Rectal smooth muscle tissue (tissue), 1 donor: ENCODE measurements at regions not wholly inside any gene's neighbourhood (a gene's known extent, or its start where the extent isn't known, plus 50 kb on each side); places are given as distances from the start of the nearest gene placed in this dataset.
"Not testable (repeated sequence)": the region's sequence is repeated elsewhere in the genome, so short reads cannot be mapped to it uniquely, and the experiment has no call there.

Experiments used
- H3K27ac ChIP-seq: one replicate; pipeline ENCODE4 v1.7.0; 2013; ENCODE audit warnings: low read depth, low read length, inconsistent platforms
- H3K27me3 ChIP-seq: one replicate; pipeline ENCODE4 v1.7.0; 2013; ENCODE audit warnings: low read length; ENCODE audit not compliant: control insufficient read depth, insufficient read depth
- H3K36me3 ChIP-seq: one replicate; pipeline ENCODE4 v1.7.0; 2013; ENCODE audit warnings: low read length; ENCODE audit not compliant: control insufficient read depth, insufficient read depth
- H3K4me1 ChIP-seq: one replicate; pipeline ENCODE4 v1.7.0; 2013; ENCODE audit warnings: low read length; ENCODE audit not compliant: control insufficient read depth, insufficient read depth
- H3K4me3 ChIP-seq: one replicate; pipeline ENCODE4 v1.7.0; 2013; ENCODE audit warnings: low read length
- H3K9ac ChIP-seq: one replicate; pipeline ENCODE4 v1.7.0; 2013; ENCODE audit warnings: low read length

DNA sequence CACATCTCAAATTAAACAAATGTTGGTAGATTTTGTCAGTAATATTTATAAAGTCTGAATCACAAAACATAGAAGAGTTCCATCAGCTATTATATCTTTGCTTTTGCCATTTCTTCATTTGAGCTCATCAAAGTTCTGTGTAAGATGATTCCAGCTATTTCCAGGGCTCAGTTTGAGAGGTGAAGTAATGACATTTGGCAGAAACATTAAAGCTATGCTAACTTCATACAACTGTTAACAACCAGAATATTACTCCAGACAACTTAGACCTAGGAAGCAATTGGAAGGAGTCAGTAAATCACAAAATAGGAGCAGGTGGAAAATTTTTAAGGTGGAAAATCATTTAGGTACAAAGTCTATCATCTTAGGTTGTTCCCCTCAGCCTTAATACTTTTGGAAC is 76.2 kb upstream of the CSNK1A1L start:
- H3K36me3 ChIP-seq = no peaks in the 10 kb centered on the region
- H3K4me1 ChIP-seq = peaks cover 2% of the 10 kb centered on the region
- H3K27ac ChIP-seq = no peak overlapping the region
- H3K27me3 ChIP-seq = no peaks in the 10 kb centered on the region
- no peak overlapping the region for H3K9ac ChIP-seq
- H3K4me3 ChIP-seq = no peak overlapping the region

DNA sequence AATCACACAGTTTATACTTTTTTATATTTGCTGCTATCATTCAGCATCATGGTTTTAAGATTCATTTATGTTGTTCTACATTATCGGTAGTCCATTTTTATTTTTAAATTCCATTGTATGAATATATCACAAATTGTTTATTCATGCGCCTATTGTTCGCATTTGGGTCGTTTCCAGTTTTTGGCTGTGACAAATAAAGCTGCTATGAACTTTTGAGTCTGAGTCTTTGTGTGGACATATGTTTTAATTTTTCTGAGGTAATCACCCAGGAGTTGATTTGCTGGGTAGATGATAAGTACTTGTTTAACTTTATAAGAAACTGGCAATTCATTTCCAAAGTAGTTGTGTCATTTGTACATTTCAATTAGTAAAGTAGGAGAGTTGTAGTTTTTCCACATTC is 74.2 kb upstream of the CSNK1A1L start:
- H3K27ac ChIP-seq = no peak overlapping the region
- H3K9ac ChIP-seq = no peak overlapping the region
- H3K4me3 ChIP-seq = no peak overlapping the region
- peaks cover 7% of the 10 kb centered on the region for H3K4me1 ChIP-seq
- no peaks in the 10 kb centered on the region for H3K27me3 ChIP-seq
- H3K36me3 ChIP-seq = no peaks in the 10 kb centered on the region

DNA sequence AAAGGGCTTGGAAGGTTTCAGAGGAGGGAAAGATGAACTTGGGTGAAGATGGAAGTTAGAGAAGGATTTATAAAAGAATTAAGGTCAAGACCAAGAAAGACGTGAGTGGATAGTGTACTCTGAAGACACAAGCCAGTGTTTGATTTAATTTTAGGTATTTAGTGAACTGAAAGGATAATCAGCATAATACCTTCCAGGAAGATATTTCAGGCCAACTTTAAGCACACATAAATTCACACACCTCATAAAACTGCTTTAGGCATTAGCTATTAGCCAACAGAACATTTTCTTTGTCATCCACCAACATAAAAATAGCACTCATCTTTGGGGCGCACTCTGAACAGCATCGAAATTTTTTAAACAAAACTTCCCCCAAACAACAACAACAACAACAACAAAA is 71.7 kb upstream of the CSNK1A1L start:
- Histone ChIP-seq H3K4me3 (no peak overlapping the region), H3K9ac (no peak overlapping the region), H3K27me3 (no peaks in the 10 kb centered on the region), H3K36me3 (no peaks in the 10 kb centered on the region), H3K27ac (no peak overlapping the region), H3K4me1 (peaks cover 7% of the 10 kb centered on the region)

DNA sequence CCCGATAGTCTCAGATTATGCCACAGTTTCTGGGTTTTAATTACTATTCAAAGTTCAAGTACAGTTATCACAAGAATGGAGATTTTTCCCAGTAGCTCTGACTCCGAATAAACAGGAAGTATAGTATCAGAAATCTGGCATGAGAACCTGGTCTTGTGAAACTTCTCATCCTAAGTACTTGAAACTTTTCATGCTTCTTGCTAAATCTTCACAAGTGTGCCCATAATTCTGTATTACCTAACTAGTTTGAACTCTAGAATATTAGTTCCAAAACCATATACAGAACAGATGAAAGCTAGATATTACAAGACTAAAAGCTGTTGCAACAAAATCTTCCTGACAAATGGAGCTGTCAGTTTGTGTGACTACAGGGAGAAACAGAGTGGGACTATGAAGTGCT is 70.5 kb upstream of the CSNK1A1L start:
- no peak overlapping the region for H3K27ac ChIP-seq
- H3K9ac ChIP-seq = no peak overlapping the region
- no peaks in the 10 kb centered on the region for H3K36me3 ChIP-seq
- no peak overlapping the region for H3K4me3 ChIP-seq
- peaks cover 7% of the 10 kb centered on the region for H3K4me1 ChIP-seq
- no peaks in the 10 kb centered on the region for H3K27me3 ChIP-seq

DNA sequence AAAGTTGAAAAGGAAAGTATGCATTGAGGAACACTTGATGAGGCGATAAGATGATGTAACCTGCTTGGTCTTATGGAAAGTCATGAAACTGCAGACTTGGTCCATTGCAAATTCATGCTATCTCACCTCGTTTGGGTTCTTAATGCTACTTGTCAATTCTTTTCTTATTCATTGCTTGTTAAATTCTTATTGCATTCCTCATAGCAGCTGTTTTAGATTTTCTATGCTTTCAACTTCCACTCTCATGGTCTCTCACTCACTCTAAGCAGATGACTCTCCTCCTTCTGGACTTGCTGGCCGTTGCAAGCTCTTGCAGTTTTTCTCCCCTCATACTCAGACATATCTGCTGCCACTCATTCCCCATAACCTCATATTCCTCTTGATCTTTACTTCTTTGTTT is 67.8 kb upstream of the CSNK1A1L start:
- H3K27me3 ChIP-seq = no peaks in the 10 kb centered on the region
- no peak overlapping the region for H3K9ac ChIP-seq
- no peak overlapping the region for H3K4me3 ChIP-seq
- H3K4me1 ChIP-seq = peaks cover 7% of the 10 kb centered on the region
- no peaks in the 10 kb centered on the region for H3K36me3 ChIP-seq
- H3K27ac ChIP-seq = no peak overlapping the region

DNA sequence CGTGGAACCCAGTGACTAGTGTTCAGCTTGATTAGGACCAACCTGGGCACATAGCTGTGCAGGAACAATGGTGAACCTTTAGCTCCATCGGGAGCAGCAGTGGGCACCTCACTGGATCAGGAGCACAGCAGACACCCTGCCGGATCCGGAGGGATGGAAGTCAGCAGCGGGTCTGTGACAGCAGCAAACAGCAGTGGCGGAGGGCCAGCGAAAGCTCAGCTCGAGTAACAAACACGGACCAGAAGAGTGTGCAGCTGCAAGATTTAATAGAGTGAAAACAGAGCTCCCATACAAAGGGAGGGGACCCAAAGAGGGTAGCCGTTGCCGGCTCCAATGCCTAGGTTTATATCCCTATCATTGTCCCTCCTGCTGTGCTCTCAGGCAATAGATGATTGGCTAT is 66.8 kb upstream of the CSNK1A1L start:
- H3K4me1 ChIP-seq, H3K4me3 ChIP-seq, H3K27me3 ChIP-seq, H3K9ac ChIP-seq, H3K36me3 ChIP-seq, H3K27ac ChIP-seq: not testable (repeated sequence)

DNA sequence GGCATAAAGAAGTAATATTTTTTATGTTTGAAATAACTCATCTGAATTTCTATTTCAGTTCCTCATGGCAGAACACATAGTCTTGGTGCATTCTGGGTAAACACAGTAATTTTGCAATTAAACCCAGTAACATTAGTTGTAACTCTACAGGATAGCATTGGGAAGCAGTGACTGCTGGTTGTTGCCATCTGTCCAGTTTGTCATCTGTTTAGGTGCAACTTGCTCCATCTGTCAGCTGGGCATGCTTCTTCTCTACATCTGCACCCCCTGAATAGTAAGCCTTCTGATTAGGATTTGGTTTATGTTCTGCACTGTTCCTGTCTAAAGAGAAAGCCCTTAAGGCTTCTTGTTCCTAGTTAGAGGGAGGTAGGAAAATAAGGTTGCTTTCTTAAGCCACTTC is 63.5 kb upstream of the CSNK1A1L start:
- no peak overlapping the region for H3K9ac ChIP-seq
- no peaks in the 10 kb centered on the region for H3K36me3 ChIP-seq
- no peak overlapping the region for H3K27ac ChIP-seq
- no peaks in the 10 kb centered on the region for H3K4me1 ChIP-seq
- no peaks in the 10 kb centered on the region for H3K27me3 ChIP-seq
- H3K4me3 ChIP-seq = no peak overlapping the region

DNA sequence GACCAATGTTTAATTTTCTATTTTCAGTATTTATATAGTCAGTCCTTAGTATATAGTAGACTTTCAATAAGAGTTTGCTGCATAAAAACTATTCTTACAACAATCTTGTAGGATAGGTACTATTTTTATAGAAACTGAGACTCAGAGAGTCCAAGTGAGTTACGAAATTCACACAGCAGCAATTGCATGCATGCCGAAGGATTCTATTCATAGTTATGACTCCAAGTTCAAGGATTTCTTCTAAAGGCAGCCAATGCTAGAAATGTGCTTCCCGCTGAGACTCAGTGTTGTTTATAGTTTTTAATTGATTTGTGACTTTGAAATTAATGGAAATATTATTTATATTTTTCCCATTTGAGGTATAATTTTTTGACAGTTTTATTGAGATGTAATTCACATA is 62.7 kb upstream of the CSNK1A1L start:
- Histone ChIP-seq H3K4me3 (no peak overlapping the region), H3K27me3 (no peaks in the 10 kb centered on the region), H3K4me1 (no peaks in the 10 kb centered on the region), H3K9ac (no peak overlapping the region), H3K27ac (no peak overlapping the region), H3K36me3 (no peaks in the 10 kb centered on the region)

DNA sequence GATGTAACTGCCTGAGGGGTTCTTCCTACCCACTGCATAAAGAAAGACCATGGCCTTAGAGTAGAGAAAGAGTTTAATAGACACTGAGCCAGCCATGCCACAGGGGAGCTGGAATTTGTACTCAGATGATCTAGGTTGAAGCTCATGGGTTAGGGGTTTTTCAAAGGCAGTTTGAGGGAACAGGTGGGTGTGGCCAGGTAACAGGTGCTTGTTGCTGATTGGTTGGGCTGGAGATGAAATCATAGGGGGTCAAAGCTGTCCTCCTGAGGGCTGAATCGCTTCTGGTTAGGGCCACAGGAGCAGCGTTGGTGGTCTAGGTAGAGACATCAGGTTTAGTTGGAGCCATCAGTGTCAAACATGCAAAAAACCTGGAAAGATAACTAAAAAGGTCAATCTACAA is 59.2 kb upstream of the CSNK1A1L start:
- Histone ChIP-seq H3K27me3 (no peaks in the 10 kb centered on the region), H3K36me3 (no peaks in the 10 kb centered on the region), H3K27ac (no peak overlapping the region), H3K4me1 (no peaks in the 10 kb centered on the region), H3K4me3 (no peak overlapping the region), H3K9ac (no peak overlapping the region)

DNA sequence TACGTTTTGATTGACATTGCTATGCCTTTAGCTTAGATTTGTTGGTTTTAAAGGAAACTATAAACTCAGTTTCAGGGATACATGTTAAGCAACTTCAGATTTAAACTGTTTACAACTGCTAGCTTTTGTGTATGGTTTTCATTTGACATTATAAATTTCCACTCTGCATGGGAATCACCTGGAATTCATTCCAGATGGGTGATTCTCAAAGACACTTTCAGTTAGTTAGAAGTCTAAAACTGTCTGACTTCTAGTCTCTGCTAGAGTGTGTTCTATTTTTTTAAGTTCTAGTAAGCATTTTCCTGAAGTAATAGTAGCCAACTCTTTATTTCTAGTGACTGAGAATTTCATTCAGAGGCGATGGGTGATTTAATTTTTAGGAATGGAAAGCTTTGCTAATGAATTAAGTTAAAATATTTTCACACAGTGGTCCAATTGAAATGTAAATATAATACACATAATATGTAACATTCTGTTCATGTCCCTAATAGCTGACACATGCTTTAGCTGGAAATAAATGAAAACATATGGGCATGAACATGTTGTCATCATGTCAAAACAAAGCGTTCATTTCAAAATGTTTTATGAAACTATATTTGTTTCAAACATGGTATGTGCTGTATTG is 58.3 kb upstream of the CSNK1A1L start:
- no peak overlapping the region for H3K9ac ChIP-seq
- no peak overlapping the region for H3K4me3 ChIP-seq
- H3K4me1 ChIP-seq = no peaks in the 10 kb centered on the region
- no peaks in the 10 kb centered on the region for H3K36me3 ChIP-seq
- no peak overlapping the region for H3K27ac ChIP-seq
- H3K27me3 ChIP-seq = no peaks in the 10 kb centered on the region

DNA sequence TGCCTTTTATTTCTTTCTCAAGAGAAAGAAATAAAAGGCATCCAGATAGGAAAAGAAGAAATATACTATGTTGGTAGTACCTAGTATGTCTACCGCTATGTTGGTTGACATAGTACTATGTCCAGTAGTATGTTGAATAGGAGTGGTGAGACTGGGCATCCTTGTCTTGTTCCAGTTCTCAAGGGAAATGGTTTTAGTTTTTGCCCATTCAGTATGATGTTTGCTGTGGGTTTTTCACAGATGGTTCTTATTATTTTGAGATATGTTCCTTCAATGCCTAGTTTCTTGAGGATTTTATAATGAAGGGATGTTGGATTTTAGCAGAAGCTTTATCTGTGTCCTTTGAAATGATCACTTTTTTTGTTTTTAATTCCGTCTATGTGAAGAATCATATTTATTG is 53.0 kb upstream of the CSNK1A1L start:
- H3K4me1 ChIP-seq = no peaks in the 10 kb centered on the region
- no peak overlapping the region for H3K27ac ChIP-seq
- H3K36me3 ChIP-seq = no peaks in the 10 kb centered on the region
- H3K27me3 ChIP-seq = no peaks in the 10 kb centered on the region
- no peak overlapping the region for H3K4me3 ChIP-seq
- H3K9ac ChIP-seq = no peak overlapping the region

DNA sequence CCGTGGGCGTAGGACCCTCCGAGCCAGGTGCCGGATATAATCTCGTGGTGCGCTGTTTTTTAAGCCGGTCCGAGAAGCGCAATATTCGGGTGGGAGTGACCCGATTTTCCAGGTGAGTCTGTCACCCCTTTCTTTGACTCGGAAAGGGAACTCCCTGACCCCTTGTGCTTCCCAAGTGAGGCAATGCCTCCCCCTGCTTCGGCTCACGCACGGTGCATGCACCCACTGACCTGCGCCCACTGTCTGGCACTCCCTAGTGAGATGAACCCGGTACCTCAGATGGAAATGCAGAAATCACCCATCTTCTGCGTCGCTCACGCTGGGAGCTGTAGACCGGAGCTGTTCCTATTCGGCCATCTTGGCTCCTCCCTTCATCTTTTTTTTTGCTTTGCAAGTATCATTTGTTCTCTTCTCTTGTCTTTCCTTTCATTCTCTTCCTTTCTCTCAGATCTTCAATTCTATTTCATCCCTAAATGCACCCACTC is 50.2 kb upstream of the CSNK1A1L start:
- H3K4me3 ChIP-seq, H3K9ac ChIP-seq, H3K27me3 ChIP-seq, H3K36me3 ChIP-seq, H3K4me1 ChIP-seq, H3K27ac ChIP-seq: not testable (repeated sequence)
